ENCODE measurements at regions not wholly inside any gene's neighbourhood (a gene's known extent, or its start where the extent isn't known, plus 50 kb on each side); places are given as distances from the start of the nearest gene placed in this dataset.

- no peak overlapping the region for H3K4me2 ChIP-seq (ENCODE audit: control insufficient read depth, insufficient read depth)
- DNase-seq (ENCODE audit: low read depth, low spot score) (no peak), FAIRE-seq (no peak), ATAC-seq (peak; percentile 57)
- H3K27me3 ChIP-seq (replicated peaks in 1 of 2; ENCODE audit: control insufficient read depth in 2 of 2, insufficient read depth in 2 of 2, low read length in 1 of 2), result no peaks in the 10 kb centered on the region
- no peaks in the 10 kb centered on the region for H3K9me3 ChIP-seq (replicated peaks; ENCODE audit: control insufficient read depth, insufficient read depth, low read length)
- no peak overlapping the region for H3K27ac ChIP-seq (ENCODE audit: control insufficient read depth, insufficient read depth)
- CTCF ChIA-PET, result interaction anchor here (0.6 to 1.1 kb wide), 2 partner anchors 10 to 350 kb away, joined by 3 read pairs; no protein-coding TSS in a partner anchor
- TF ChIP-seq MAX (IDR thresholded peaks at IDR 0.05; ENCODE audit: low read depth, low read length), result no peak
- TF ChIP-seq BRCA1 (IDR thresholded peaks at IDR 0.05; ENCODE audit: low read depth, low read length), result no peak
- no peak for TF ChIP-seq FOXM1 (IDR thresholded peaks at IDR 0.05; ENCODE audit: low read depth, low read length)
- 0 out of 4 replicates have a peak, but pooled peaks of 1 of the 2 experiments have one; percentile 13 for TF ChIP-seq EP300 (IDR thresholded peaks at IDR 0.05; ENCODE audit: borderline replicate concordance in 1 of 2, control insufficient read depth in 1 of 2, low read depth in 2 of 2, low read length in 2 of 2)
- intact Hi-C loops (cut with micrococcal nuclease; ENCODE audit: unreplicated experiment) (no loop called here), in situ Hi-C loops (cut with MboI) (no loop called here)
- no peaks in the 10 kb centered on the region for H4K20me1 ChIP-seq (ENCODE audit: control insufficient read depth, insufficient read depth)
- BruUV-seq (replicated peaks), result no TSS peak
- H3K36me3 ChIP-seq (ENCODE audit: control insufficient read depth in 2 of 2, insufficient read depth in 2 of 2, low read length in 1 of 2), result no peaks in the 10 kb centered on the region
- H3K4me3 ChIP-seq, result no peak overlapping the region
- H2AFZ ChIP-seq (ENCODE audit: control insufficient read depth, low read depth, low read length), result no peak overlapping the region
- H3K4me1 ChIP-seq (ENCODE audit: control insufficient read depth, insufficient read depth, low read length), result no peaks in the 10 kb centered on the region
- no peak overlapping the region for H3K9ac ChIP-seq (ENCODE audit: control insufficient read depth, insufficient read depth, low read length)
- SMC1A ChIA-PET (ENCODE audit: uncharacterized antibody, unreplicated experiment), result interaction anchor here (0.7 to 1.9 kb wide), 8 partner anchors 9 to 235 kb away, joined by 3 to 6 read pairs (median 3); no protein-coding TSS in a partner anchor
- RAD21 ChIA-PET (ENCODE audit: unreplicated experiment), result interaction anchor here (0.9 to 1.1 kb wide), 2 partner anchors 8 to 10 kb away, joined by 3 to 4 read pairs; no protein-coding TSS in a partner anchor
- POLR2A ChIA-PET, result interaction anchor here (0.5 kb wide), 1 partner anchor 32 kb away, joined by 6 read pairs; no protein-coding TSS in a partner anchor
- 21% methylated on average over 5 of the region's 5 CpGs for WGBS (ENCODE audit: insufficient coverage, insufficient replicate concordance, low lambda C conversion rate, missing lambda C conversion rate)
- no peaks in the 10 kb centered on the region for H3K79me2 ChIP-seq (ENCODE audit: control insufficient read depth, insufficient read depth, low read length)
Observed at GRCh38 chr6:92362404-92362803, 1057.0 kb downstream of the EPHA7 start.

- Histone ChIP-seq H2AFZ (ENCODE audit: control insufficient read depth, low read depth, low read length) (no peak overlapping the region), H3K79me2 (ENCODE audit: control insufficient read depth, insufficient read depth, low read length) (no peaks in the 10 kb centered on the region), H3K4me3 (no peak overlapping the region), H3K4me2 (ENCODE audit: control insufficient read depth, insufficient read depth) (no peak overlapping the region), H3K36me3 (ENCODE audit: control insufficient read depth in 2 of 2, insufficient read depth in 2 of 2, low read length in 1 of 2) (no peaks in the 10 kb centered on the region), H3K9ac (ENCODE audit: control insufficient read depth, insufficient read depth, low read length) (no peak overlapping the region), H3K4me1 (ENCODE audit: control insufficient read depth, insufficient read depth, low read length) (no peaks in the 10 kb centered on the region), H3K27ac (ENCODE audit: control insufficient read depth, insufficient read depth) (no peak overlapping the region), H4K20me1 (ENCODE audit: control insufficient read depth, insufficient read depth) (no peaks in the 10 kb centered on the region), H3K27me3 (replicated peaks in 1 of 2; ENCODE audit: control insufficient read depth in 2 of 2, insufficient read depth in 2 of 2, low read length in 1 of 2) (no peaks in the 10 kb centered on the region), H3K9me3 (replicated peaks; ENCODE audit: control insufficient read depth, insufficient read depth, low read length) (no peaks in the 10 kb centered on the region)
- no peak for ATAC-seq
- POLR2A ChIA-PET, result no interaction called here
- TF ChIP-seq RUNX3 (IDR thresholded peaks at IDR 0.05; ENCODE audit: low read length) (no peak), HCFC1 (IDR thresholded peaks at IDR 0.05; ENCODE audit: low read length) (no peak), TBL1XR1 (IDR thresholded peaks at IDR 0.05; ENCODE audit: low read depth, low read length) (no peak), ZNF207 (IDR thresholded peaks at IDR 0.05; ENCODE audit: borderline replicate concordance) (no peak), ZSCAN29 (IDR thresholded peaks at IDR 0.05) (no peak), BACH1 (IDR thresholded peaks at IDR 0.05; ENCODE audit: borderline replicate concordance) (no peak), STAT3 (IDR thresholded peaks at IDR 0.05; ENCODE audit: low read depth, low read length) (no peak), CTCF (IDR thresholded peaks at IDR 0.05 in 2 of 3, conservative IDR thresholded peaks at IDR 0.05 in 1 of 3; ENCODE audit: control insufficient read depth in 2 of 3, extremely low read depth in 1 of 3, insufficient read depth in 1 of 3, low read depth in 3 of 3, low read length in 3 of 3) (no peak)
- 24% methylated on average over 9 of the region's 9 CpGs for WGBS (ENCODE audit: insufficient coverage, insufficient replicate concordance, low lambda C conversion rate, missing lambda C conversion rate)
- no TSS peak for BruUV-seq (replicated peaks)
- SMC1A ChIA-PET (ENCODE audit: uncharacterized antibody, unreplicated experiment), result interaction anchor here (0.6 to 1.8 kb wide), 7 partner anchors 8 to 234 kb away, joined by 3 to 5 read pairs (median 3); no protein-coding TSS in a partner anchor
- CTCF ChIA-PET, result interaction anchor here (0.7 to 0.8 kb wide), 2 partner anchors 10 to 1032 kb away, joined by 3 read pairs; no protein-coding TSS in a partner anchor
- in situ Hi-C loops (cut with MboI), result no loop called here
- intact Hi-C loops (cut with micrococcal nuclease; ENCODE audit: unreplicated experiment), result no loop called here
- no peak for DNase-seq (ENCODE audit: low read depth, low spot score)
- FAIRE-seq, result no peak
- RAD21 ChIA-PET (ENCODE audit: unreplicated experiment), result interaction anchor here (1.0 kb wide), 1 partner anchor 14 kb away, joined by 3 read pairs; no protein-coding TSS in a partner anchor
Observed at GRCh38 chr6:92361990-92362389, 1057.4 kb downstream of the EPHA7 start.

Data from GM12878 (cell line).